CMK (cell line): ENCODE measurements at regions not wholly inside any gene's neighbourhood (a gene's known extent, or its start where the extent isn't known, plus 50 kb on each side); places are given as distances from the start of the nearest gene placed in this dataset.
"Not testable (repeated sequence)": the region's sequence is repeated elsewhere in the genome, so short reads cannot be mapped to it uniquely, and the experiment has no call there.

Source experiments
- DNase-seq: peaks from one replicate; pipeline ENCODE4 v3.0.0-alpha.2; 2010; ENCODE audit warnings: low read depth

GRCh38 chr12:126976579-126976978 is 1290.4 kb upstream of the TMEM132C start:
- no peak for DNase-seq

GRCh38 chr12:126979564-126979963 is 1287.4 kb upstream of the TMEM132C start:
- not testable (repeated sequence) for DNase-seq

- DNase-seq: no peak
Observed at GRCh38 chr12:126982707-126983106, 1284.3 kb upstream of the TMEM132C start.

- DNase-seq: not testable (repeated sequence)
Observed at GRCh38 chr12:126983735-126984134, 1283.2 kb upstream of the TMEM132C start.

- not testable (repeated sequence) for DNase-seq
Observed at GRCh38 chr12:126985663-126986062, 1281.3 kb upstream of the TMEM132C start.

GRCh38 chr12:126989532-126989931 is 1277.4 kb upstream of the TMEM132C start:
- no peak for DNase-seq

- DNase-seq: no peak
Observed at GRCh38 chr12:126993898-126994297, 1273.1 kb upstream of the TMEM132C start.

- DNase-seq: no peak
Observed at GRCh38 chr12:126994599-126994998, 1272.4 kb upstream of the TMEM132C start.

- no peak for DNase-seq
Observed at GRCh38 chr12:126998031-126998430, 1268.9 kb upstream of the TMEM132C start.

- DNase-seq: peak; percentile 1
Observed at GRCh38 chr12:126998747-126999285, 1268.2 kb upstream of the TMEM132C start.

GRCh38 chr12:126999352-126999751 is 1267.6 kb upstream of the TMEM132C start:
- DNase-seq: no peak

- DNase-seq: no peak
Observed at GRCh38 chr12:127005406-127005805, 1261.6 kb upstream of the TMEM132C start.

- DNase-seq: no peak
Observed at GRCh38 chr12:127006972-127007371, 1260.0 kb upstream of the TMEM132C start.

GRCh38 chr12:127008755-127009403 is 1258.1 kb upstream of the TMEM132C start:
- no peak for DNase-seq

GRCh38 chr12:127012109-127012508 is 1254.9 kb upstream of the TMEM132C start:
- DNase-seq: no peak

- no peak for DNase-seq
Observed at GRCh38 chr12:127013197-127013596, 1253.8 kb upstream of the TMEM132C start.

- no peak for DNase-seq
Observed at GRCh38 chr12:127014079-127014478, 1252.9 kb upstream of the TMEM132C start.

- DNase-seq: no peak
Observed at GRCh38 chr12:127024791-127025190, 1242.2 kb upstream of the TMEM132C start.

- DNase-seq: no peak
Observed at GRCh38 chr12:127025545-127025944, 1241.4 kb upstream of the TMEM132C start.

GRCh38 chr12:127035011-127035879 is 1231.7 kb upstream of the TMEM132C start:
- no peak for DNase-seq

GRCh38 chr12:127038152-127038551 is 1228.8 kb upstream of the TMEM132C start:
- no peak for DNase-seq

- no peak for DNase-seq
Observed at GRCh38 chr12:127038761-127039160, 1228.2 kb upstream of the TMEM132C start.

GRCh38 chr12:127041985-127042625 is 1224.9 kb upstream of the TMEM132C start:
- no peak for DNase-seq
